ENCODE measurements at regions not wholly inside any gene's neighbourhood (a gene's known extent, or its start where the extent isn't known, plus 50 kb on each side); places are given as distances from the start of the nearest gene placed in this dataset.

- in situ Hi-C loops (cut with MboI; ENCODE audit: low pct_unique_long_range_greater_than_20kb, low sequenced_read_pairs, unreplicated experiment) = no loop called here
- no peak for DNase-seq (ENCODE audit: low spot score)
- TF ChIP-seq CTCF (IDR thresholded peaks at IDR 0.05; ENCODE audit: extremely low read depth, insufficient read depth, missing control alignments) = no peak
Observed at GRCh38 chr4:189374176-189374575, 566.5 kb upstream of the FRG1 start.

GRCh38 chr4:189376901-189377300 lies 563.8 kb upstream of the FRG1 start:
- TF ChIP-seq CTCF (IDR thresholded peaks at IDR 0.05; ENCODE audit: extremely low read depth, insufficient read depth, missing control alignments) = no peak
- in situ Hi-C loops (cut with MboI; ENCODE audit: low pct_unique_long_range_greater_than_20kb, low sequenced_read_pairs, unreplicated experiment) = no loop called here
- DNase-seq (ENCODE audit: low spot score) = no peak

GRCh38 chr4:189377569-189377968 lies 563.1 kb upstream of the FRG1 start:
- DNase-seq (ENCODE audit: low spot score) = no peak
- TF ChIP-seq CTCF (IDR thresholded peaks at IDR 0.05; ENCODE audit: extremely low read depth, insufficient read depth, missing control alignments) = no peak

GRCh38 chr4:189385098-189385497 lies 555.6 kb upstream of the FRG1 start:
- DNase-seq (ENCODE audit: low spot score) = no peak
- in situ Hi-C loops (cut with MboI; ENCODE audit: low pct_unique_long_range_greater_than_20kb, low sequenced_read_pairs, unreplicated experiment) = no loop called here
- TF ChIP-seq CTCF (IDR thresholded peaks at IDR 0.05; ENCODE audit: extremely low read depth, insufficient read depth, missing control alignments) = no peak

More at GRCh38 chr4:189377569-189377968, 563.1 kb upstream of the FRG1 start:
- in situ Hi-C loops (cut with MboI; ENCODE audit: low pct_unique_long_range_greater_than_20kb, low sequenced_read_pairs, unreplicated experiment) = no loop called here

GRCh38 chr4:189385579-189385978 lies 555.1 kb upstream of the FRG1 start:
- no peak for DNase-seq (ENCODE audit: low spot score)
- in situ Hi-C loops (cut with MboI; ENCODE audit: low pct_unique_long_range_greater_than_20kb, low sequenced_read_pairs, unreplicated experiment) = no loop called here
- no peak for TF ChIP-seq CTCF (IDR thresholded peaks at IDR 0.05; ENCODE audit: extremely low read depth, insufficient read depth, missing control alignments)

- no peak for DNase-seq (ENCODE audit: low spot score)
- TF ChIP-seq CTCF (IDR thresholded peaks at IDR 0.05; ENCODE audit: extremely low read depth, insufficient read depth, missing control alignments) = no peak
- in situ Hi-C loops (cut with MboI; ENCODE audit: low pct_unique_long_range_greater_than_20kb, low sequenced_read_pairs, unreplicated experiment) = no loop called here
Observed at GRCh38 chr4:189396435-189396834, 544.2 kb upstream of the FRG1 start.

- no peak for DNase-seq (ENCODE audit: low spot score)
- in situ Hi-C loops (cut with MboI; ENCODE audit: low pct_unique_long_range_greater_than_20kb, low sequenced_read_pairs, unreplicated experiment) = no loop called here
- TF ChIP-seq CTCF (IDR thresholded peaks at IDR 0.05; ENCODE audit: extremely low read depth, insufficient read depth, missing control alignments) = no peak
Observed at GRCh38 chr4:189404271-189404670, 536.4 kb upstream of the FRG1 start.
